ENCODE measurements at regions not wholly inside any gene's neighbourhood (a gene's known extent, or its start where the extent isn't known, plus 50 kb on each side); places are given as distances from the start of the nearest gene placed in this dataset.

GRCh38 chr7:125492521-125492920 lies 562.9 kb upstream of the POT1 start:
- TF ChIP-seq CTCF (IDR thresholded peaks at IDR 0.05; ENCODE audit: insufficient read depth, low read length, poor library complexity, severe bottlenecking): no peak
- no peak for TF ChIP-seq EZH2phosphoT487 (conservative IDR thresholded peaks at IDR 0.05; ENCODE audit: low read length)
